ENCODE measurements at regions not wholly inside any gene's neighbourhood (a gene's known extent, or its start where the extent isn't known, plus 50 kb on each side); places are given as distances from the start of the nearest gene placed in this dataset.

GRCh38 chr15:29342201-29342600, 72.6 kb upstream of the NSMCE3 start:
- no peak for TF ChIP-seq EZH2 (IDR thresholded peaks at IDR 0.05; ENCODE audit: borderline replicate concordance)
- no peak for TF ChIP-seq CTCF (IDR thresholded peaks at IDR 0.05; ENCODE audit: poor library complexity)
- TF ChIP-seq EZH2phosphoT487 (IDR thresholded peaks at IDR 0.05; ENCODE audit: low read depth, severe bottlenecking, unreplicated experiment), result no peak
- Histone ChIP-seq H3K4me3 (no peak overlapping the region), H2AFZ (no peak overlapping the region), H3K27ac (no peak overlapping the region), H4K20me1 (ENCODE audit: insufficient read depth, poor library complexity, severe bottlenecking) (no peaks in the 10 kb centered on the region), H3K4me2 (no peak overlapping the region), H3K36me3 (replicated peaks; ENCODE audit: insufficient read depth, low read depth) (no peaks in the 10 kb centered on the region), H3K9me2 (replicated peaks; ENCODE audit: insufficient read depth) (no peaks in the 10 kb centered on the region), H3K27me3 (no peaks in the 10 kb centered on the region), H3K79me2 (no peaks in the 10 kb centered on the region), H3K9me3 (ENCODE audit: low read depth) (no peaks in the 10 kb centered on the region), H3K4me1 (ENCODE audit: insufficient read depth) (peaks cover 9% of the 10 kb centered on the region)
- 81% methylated on average over 8 of the region's 8 CpGs for WGBS (ENCODE audit: low lambda C conversion rate, missing lambda C conversion rate)
- no peak for DNase-seq (ENCODE audit: low spot score)

GRCh38 chr15:29337156-29337959, 67.7 kb upstream of the NSMCE3 start:
- Histone ChIP-seq H4K20me1 (ENCODE audit: insufficient read depth, poor library complexity, severe bottlenecking) (no peaks in the 10 kb centered on the region), H3K27me3 (no peaks in the 10 kb centered on the region), H3K9me3 (ENCODE audit: low read depth) (no peaks in the 10 kb centered on the region), H3K36me3 (replicated peaks; ENCODE audit: insufficient read depth, low read depth) (no peaks in the 10 kb centered on the region), H3K27ac (no peak overlapping the region), H3K4me3 (no peak overlapping the region), H3K4me1 (ENCODE audit: insufficient read depth) (no peaks in the 10 kb centered on the region), H2AFZ (no peak overlapping the region), H3K9me2 (replicated peaks; ENCODE audit: insufficient read depth) (no peaks in the 10 kb centered on the region), H3K79me2 (no peaks in the 10 kb centered on the region), H3K4me2 (no peak overlapping the region)
- DNase-seq (ENCODE audit: low spot score), result peak; percentile 23
- no peak for TF ChIP-seq EZH2phosphoT487 (IDR thresholded peaks at IDR 0.05; ENCODE audit: low read depth, severe bottlenecking, unreplicated experiment)
- no peak for TF ChIP-seq CTCF (IDR thresholded peaks at IDR 0.05; ENCODE audit: poor library complexity)
- TF ChIP-seq EZH2 (IDR thresholded peaks at IDR 0.05; ENCODE audit: borderline replicate concordance), result no peak
- 61% methylated on average over 6 of the region's 6 CpGs for WGBS (ENCODE audit: low lambda C conversion rate, missing lambda C conversion rate)

- Histone ChIP-seq H3K36me3 (replicated peaks; ENCODE audit: insufficient read depth, low read depth) (no peaks in the 10 kb centered on the region), H3K9me2 (replicated peaks; ENCODE audit: insufficient read depth) (no peaks in the 10 kb centered on the region), H3K27me3 (no peaks in the 10 kb centered on the region), H3K4me3 (no peak overlapping the region), H3K4me1 (ENCODE audit: insufficient read depth) (no peaks in the 10 kb centered on the region), H4K20me1 (ENCODE audit: insufficient read depth, poor library complexity, severe bottlenecking) (no peaks in the 10 kb centered on the region), H2AFZ (no peak overlapping the region), H3K27ac (no peak overlapping the region), H3K4me2 (no peak overlapping the region), H3K9me3 (ENCODE audit: low read depth) (no peaks in the 10 kb centered on the region), H3K79me2 (no peaks in the 10 kb centered on the region)
- DNase-seq (ENCODE audit: low spot score), result no peak
- TF ChIP-seq CTCF (IDR thresholded peaks at IDR 0.05; ENCODE audit: poor library complexity), result no peak
- TF ChIP-seq EZH2phosphoT487 (IDR thresholded peaks at IDR 0.05; ENCODE audit: low read depth, severe bottlenecking, unreplicated experiment), result no peak
- 78% methylated on average over 9 of the region's 9 CpGs for WGBS (ENCODE audit: low lambda C conversion rate, missing lambda C conversion rate)
Measured at GRCh38 chr15:29334544-29334943, 64.9 kb upstream of the NSMCE3 start.
